DND-41 (cell line): ENCODE measurements at regions not wholly inside any gene's neighbourhood (a gene's known extent, or its start where the extent isn't known, plus 50 kb on each side); places are given as distances from the start of the nearest gene placed in this dataset.

Experiments
- ATAC-seq: fragments of 200-7000 bp; cut with Tn5 transposase; 3 replicates; pipeline ENCODE4 v1.9.1; 2021; ENCODE audit warnings: low read depth; ENCODE audit not compliant: insufficient read depth
- DNase-seq: peaks from one replicate; pipeline ENCODE4 v3.0.0-alpha.2; 2020
- H2AFZ ChIP-seq: 2 replicates; pipeline ENCODE4 v1.6.0; 2012; ENCODE audit warnings: low read depth, low read length
- H3K27ac ChIP-seq: 2 replicates; pipeline ENCODE4 v1.5.1; 2012; ENCODE audit warnings: low read length, inconsistent platforms
- H3K27me3 ChIP-seq: fragments of 200-600 bp; sonication (generic); 2 replicates; pipeline ENCODE4 v1.6.0; 2012; ENCODE audit warnings: low read length, mild to moderate bottlenecking, inconsistent platforms; ENCODE audit not compliant: insufficient read depth, poor library complexity
- H3K36me3 ChIP-seq: 2 replicates; pipeline ENCODE4 v1.5.1; 2012; ENCODE audit warnings: low read length, inconsistent platforms; ENCODE audit not compliant: insufficient read depth
- H3K4me1 ChIP-seq: 2 replicates; pipeline ENCODE4 v1.5.1; 2012; ENCODE audit warnings: mild to moderate bottlenecking, low read length; ENCODE audit not compliant: insufficient read depth
- H3K4me2 ChIP-seq: 2 replicates; pipeline ENCODE4 v1.6.0; 2012; ENCODE audit warnings: mild to moderate bottlenecking, moderate library complexity, low read length, inconsistent platforms; ENCODE audit not compliant: insufficient read depth
- H3K4me3 ChIP-seq, 2 experiments: fragments of 200-600 bp in 1 of 2; shearing (Covaris generic) in 1 of 2; 2 replicates each; pipeline ENCODE4 v1.5.1; 2012 to 2016; ENCODE audit warnings: inconsistent platforms in 2 of 2, low read length in 2 of 2, mild to moderate bottlenecking in 2 of 2, low read depth in 1 of 2, moderate library complexity in 1 of 2
- H3K79me2 ChIP-seq: 2 replicates; pipeline ENCODE4 v1.6.0; 2012; ENCODE audit warnings: low read length, inconsistent platforms; ENCODE audit not compliant: insufficient read depth
- H3K9ac ChIP-seq: 2 replicates; pipeline ENCODE4 v1.6.0; 2012; ENCODE audit warnings: low read depth, mild to moderate bottlenecking, inconsistent platforms, low read length, moderate library complexity
- H3K9me3 ChIP-seq: 2 replicates; pipeline ENCODE4 v1.5.1; 2012; ENCODE audit warnings: low read length, moderate library complexity, mild to moderate bottlenecking, inconsistent platforms; ENCODE audit not compliant: insufficient read depth, severe bottlenecking
- H4K20me1 ChIP-seq: 2 replicates; pipeline ENCODE4 v1.6.0; 2012; ENCODE audit warnings: low read length; ENCODE audit not compliant: insufficient read depth
- CTCF ChIP-seq: IDR thresholded peaks from 2 replicates; pipeline ENCODE4 v1.5.1; 2012; ENCODE audit warnings: borderline replicate concordance, low read length, moderate library complexity, mild to moderate bottlenecking; ENCODE audit not compliant: poor library complexity, severe bottlenecking; ENCODE audit errors: extremely low read depth
- EZH2 ChIP-seq: IDR thresholded peaks from 3 replicates; pipeline ENCODE4 v1.6.1; 2012; ENCODE audit warnings: borderline replicate concordance, low read depth, mild to moderate bottlenecking, moderate library complexity, low read length, inconsistent platforms; ENCODE audit not compliant: severe bottlenecking

GRCh38 chr4:62328526-62328925 is 1128.4 kb downstream of the ADGRL3 start:
- no peaks in the 10 kb centered on the region for H4K20me1 ChIP-seq
- no peak overlapping the region for H3K4me2 ChIP-seq
- H3K27ac ChIP-seq: no peak overlapping the region
- H3K79me2 ChIP-seq: no peaks in the 10 kb centered on the region
- no peak overlapping the region for H2AFZ ChIP-seq
- H3K36me3 ChIP-seq: no peaks in the 10 kb centered on the region
- no peaks in the 10 kb centered on the region for H3K9me3 ChIP-seq
- no peaks in the 10 kb centered on the region for H3K4me1 ChIP-seq
- DNase-seq: no peak
- H3K9ac ChIP-seq: no peak overlapping the region
- H3K4me3 ChIP-seq: no peak overlapping the region
- no peak for ATAC-seq
- H3K27me3 ChIP-seq: no peaks in the 10 kb centered on the region
- no peak for TF ChIP-seq EZH2
- TF ChIP-seq CTCF: no peak

- H3K4me2 ChIP-seq: no peak overlapping the region
- no peak overlapping the region for H3K9ac ChIP-seq
- no peak for DNase-seq
- H3K36me3 ChIP-seq: no peaks in the 10 kb centered on the region
- H2AFZ ChIP-seq: no peak overlapping the region
- no peak for ATAC-seq
- no peaks in the 10 kb centered on the region for H3K9me3 ChIP-seq
- TF ChIP-seq CTCF: no peak
- no peak for TF ChIP-seq EZH2
- no peaks in the 10 kb centered on the region for H3K4me1 ChIP-seq
- H3K27ac ChIP-seq: no peak overlapping the region
- no peaks in the 10 kb centered on the region for H4K20me1 ChIP-seq
- no peaks in the 10 kb centered on the region for H3K79me2 ChIP-seq
- H3K4me3 ChIP-seq: no peak overlapping the region
- no peaks in the 10 kb centered on the region for H3K27me3 ChIP-seq
These were observed 1127.6 kb downstream of the ADGRL3 start for GRCh38 chr4:62327612-62328297.

- no peak overlapping the region for H3K27ac ChIP-seq
- ATAC-seq (no peak), DNase-seq (no peak)
- H2AFZ ChIP-seq: no peak overlapping the region
- H4K20me1 ChIP-seq: no peaks in the 10 kb centered on the region
- TF ChIP-seq EZH2: no peak
- TF ChIP-seq CTCF: no peak
- no peak overlapping the region for H3K4me3 ChIP-seq
- no peaks in the 10 kb centered on the region for H3K4me1 ChIP-seq
- H3K27me3 ChIP-seq: no peaks in the 10 kb centered on the region
- H3K4me2 ChIP-seq: no peak overlapping the region
- no peak overlapping the region for H3K9ac ChIP-seq
- H3K79me2 ChIP-seq: no peaks in the 10 kb centered on the region
- H3K9me3 ChIP-seq: no peaks in the 10 kb centered on the region
- no peaks in the 10 kb centered on the region for H3K36me3 ChIP-seq
These were observed 1124.1 kb downstream of the ADGRL3 start for GRCh38 chr4:62324215-62324614.
